ENCODE measurements at regions not wholly inside any gene's neighbourhood (a gene's known extent, or its start where the extent isn't known, plus 50 kb on each side); places are given as distances from the start of the nearest gene placed in this dataset.

- H3K79me1 ChIP-seq (replicated peaks; ENCODE audit: low read length, poor library complexity, severe bottlenecking) = no peaks in the 10 kb centered on the region
- H3K9me3 ChIP-seq (ENCODE audit: control insufficient read depth, low read length) = no peaks in the 10 kb centered on the region
- H3K4me2 ChIP-seq (ENCODE audit: low read length, poor library complexity, severe bottlenecking) = no peak overlapping the region
- H3K18ac ChIP-seq (ENCODE audit: low read depth in 1 of 2, low read length in 2 of 2) = no peak overlapping the region
- no peak overlapping the region for H3K27ac ChIP-seq (ENCODE audit: low read length, poor library complexity, severe bottlenecking)
- H2BK15ac ChIP-seq (ENCODE audit: low read depth, poor library complexity, severe bottlenecking) = no peak overlapping the region
- no peak for DNase-seq
- H3K23ac ChIP-seq (ENCODE audit: low read length in 2 of 2) = no peak overlapping the region
- no peak overlapping the region for H3K4ac ChIP-seq (ENCODE audit: low read depth in 1 of 2, low read length in 2 of 2)
- H4K91ac ChIP-seq (ENCODE audit: low read length) = no peak overlapping the region
- H3K36me3 ChIP-seq (ENCODE audit: control insufficient read depth in 1 of 2, insufficient read depth in 2 of 2, low read depth in 1 of 2, low read length in 2 of 2) = no peaks in the 10 kb centered on the region
- no peak overlapping the region for H2BK5ac ChIP-seq (ENCODE audit: low read depth, low read length, poor library complexity, severe bottlenecking)
- 88% methylated on average over 5 of the region's 7 CpGs for WGBS
- no peak overlapping the region for H2BK120ac ChIP-seq (ENCODE audit: low read depth, low read length)
- H3K14ac ChIP-seq (ENCODE audit: low read length in 2 of 2) = no peak overlapping the region
- no peak overlapping the region for H4K8ac ChIP-seq (ENCODE audit: low read length)
- no peaks in the 10 kb centered on the region for H3K4me1 ChIP-seq (ENCODE audit: control insufficient read depth, insufficient read depth, low read depth, low read length)
- no peak overlapping the region for H3K4me3 ChIP-seq (ENCODE audit: insufficient read depth in 1 of 2, low read depth in 1 of 2, low read length in 2 of 2)
- no peaks in the 10 kb centered on the region for H3K27me3 ChIP-seq (ENCODE audit: control insufficient read depth in 1 of 2, insufficient read depth in 1 of 2, low read length in 2 of 2)
- H2AFZ ChIP-seq (ENCODE audit: low read depth, low read length) = no peak overlapping the region
- H2AK5ac ChIP-seq (ENCODE audit: low read length, severe bottlenecking) = no peak overlapping the region
- no peak overlapping the region for H3K9ac ChIP-seq (ENCODE audit: low read length)
- no peak overlapping the region for H2BK12ac ChIP-seq (ENCODE audit: low read length in 2 of 2)
Measured at GRCh38 chr21:24353492-24353891, 1253.8 kb downstream of the MRPL39 start.

- no peaks in the 10 kb centered on the region for H3K9me3 ChIP-seq (ENCODE audit: control insufficient read depth, low read length)
- no peak overlapping the region for H3K9ac ChIP-seq (ENCODE audit: low read length)
- no peak overlapping the region for H2BK15ac ChIP-seq (ENCODE audit: low read depth, poor library complexity, severe bottlenecking)
- H3K79me1 ChIP-seq (replicated peaks; ENCODE audit: low read length, poor library complexity, severe bottlenecking) = no peaks in the 10 kb centered on the region
- no peak overlapping the region for H2AFZ ChIP-seq (ENCODE audit: low read depth, low read length)
- H3K27me3 ChIP-seq (ENCODE audit: control insufficient read depth in 1 of 2, insufficient read depth in 1 of 2, low read length in 2 of 2) = no peaks in the 10 kb centered on the region
- no peak overlapping the region for H2BK12ac ChIP-seq (ENCODE audit: low read length in 2 of 2)
- 69% methylated on average over 2 of the region's 2 CpGs for WGBS
- H3K4me2 ChIP-seq (ENCODE audit: low read length, poor library complexity, severe bottlenecking) = no peak overlapping the region
- H3K27ac ChIP-seq (ENCODE audit: low read length, poor library complexity, severe bottlenecking) = no peak overlapping the region
- DNase-seq = no peak
- no peak overlapping the region for H2BK5ac ChIP-seq (ENCODE audit: low read depth, low read length, poor library complexity, severe bottlenecking)
- H2BK120ac ChIP-seq (ENCODE audit: low read depth, low read length) = no peak overlapping the region
- H4K91ac ChIP-seq (ENCODE audit: low read length) = no peak overlapping the region
- H3K4me3 ChIP-seq (ENCODE audit: insufficient read depth in 1 of 2, low read depth in 1 of 2, low read length in 2 of 2) = no peak overlapping the region
- H3K4ac ChIP-seq (ENCODE audit: low read depth in 1 of 2, low read length in 2 of 2) = no peak overlapping the region
- no peak overlapping the region for H4K8ac ChIP-seq (ENCODE audit: low read length)
- no peak overlapping the region for H3K23ac ChIP-seq (ENCODE audit: low read length in 2 of 2)
- no peak overlapping the region for H2AK5ac ChIP-seq (ENCODE audit: low read length, severe bottlenecking)
- H3K36me3 ChIP-seq (ENCODE audit: control insufficient read depth in 1 of 2, insufficient read depth in 2 of 2, low read depth in 1 of 2, low read length in 2 of 2) = no peaks in the 10 kb centered on the region
- H3K4me1 ChIP-seq (ENCODE audit: control insufficient read depth, insufficient read depth, low read depth, low read length) = no peaks in the 10 kb centered on the region
- no peak overlapping the region for H3K14ac ChIP-seq (ENCODE audit: low read length in 2 of 2)
- no peak overlapping the region for H3K18ac ChIP-seq (ENCODE audit: low read depth in 1 of 2, low read length in 2 of 2)
Measured at GRCh38 chr21:24339406-24339805, 1267.9 kb downstream of the MRPL39 start.

GRCh38 chr21:24336491-24336890, 1270.8 kb downstream of the MRPL39 start:
- no peak overlapping the region for H2BK12ac ChIP-seq (ENCODE audit: low read length in 2 of 2)
- H2AFZ ChIP-seq (ENCODE audit: low read depth, low read length) = no peak overlapping the region
- no peak overlapping the region for H4K91ac ChIP-seq (ENCODE audit: low read length)
- H3K9me3 ChIP-seq (ENCODE audit: control insufficient read depth, low read length) = no peaks in the 10 kb centered on the region
- no peak overlapping the region for H3K4me3 ChIP-seq (ENCODE audit: insufficient read depth in 1 of 2, low read depth in 1 of 2, low read length in 2 of 2)
- no peak overlapping the region for H3K9ac ChIP-seq (ENCODE audit: low read length)
- H2BK120ac ChIP-seq (ENCODE audit: low read depth, low read length) = no peak overlapping the region
- H3K18ac ChIP-seq (ENCODE audit: low read depth in 1 of 2, low read length in 2 of 2) = no peak overlapping the region
- no peak overlapping the region for H2BK15ac ChIP-seq (ENCODE audit: low read depth, poor library complexity, severe bottlenecking)
- no peak overlapping the region for H3K27ac ChIP-seq (ENCODE audit: low read length, poor library complexity, severe bottlenecking)
- H3K79me1 ChIP-seq (replicated peaks; ENCODE audit: low read length, poor library complexity, severe bottlenecking) = no peaks in the 10 kb centered on the region
- H3K4ac ChIP-seq (ENCODE audit: low read depth in 1 of 2, low read length in 2 of 2) = no peak overlapping the region
- no peaks in the 10 kb centered on the region for H3K27me3 ChIP-seq (ENCODE audit: control insufficient read depth in 1 of 2, insufficient read depth in 1 of 2, low read length in 2 of 2)
- H3K14ac ChIP-seq (ENCODE audit: low read length in 2 of 2) = no peak overlapping the region
- H3K23ac ChIP-seq (ENCODE audit: low read length in 2 of 2) = no peak overlapping the region
- no peak overlapping the region for H2AK5ac ChIP-seq (ENCODE audit: low read length, severe bottlenecking)
- H2BK5ac ChIP-seq (ENCODE audit: low read depth, low read length, poor library complexity, severe bottlenecking) = no peak overlapping the region
- no peaks in the 10 kb centered on the region for H3K36me3 ChIP-seq (ENCODE audit: control insufficient read depth in 1 of 2, insufficient read depth in 2 of 2, low read depth in 1 of 2, low read length in 2 of 2)
- DNase-seq = no peak
- no peak overlapping the region for H3K4me2 ChIP-seq (ENCODE audit: low read length, poor library complexity, severe bottlenecking)
- no peak overlapping the region for H4K8ac ChIP-seq (ENCODE audit: low read length)
- no peaks in the 10 kb centered on the region for H3K4me1 ChIP-seq (ENCODE audit: control insufficient read depth, insufficient read depth, low read depth, low read length)
- 85% methylated on average over 6 of the region's 6 CpGs for WGBS

DNA sequence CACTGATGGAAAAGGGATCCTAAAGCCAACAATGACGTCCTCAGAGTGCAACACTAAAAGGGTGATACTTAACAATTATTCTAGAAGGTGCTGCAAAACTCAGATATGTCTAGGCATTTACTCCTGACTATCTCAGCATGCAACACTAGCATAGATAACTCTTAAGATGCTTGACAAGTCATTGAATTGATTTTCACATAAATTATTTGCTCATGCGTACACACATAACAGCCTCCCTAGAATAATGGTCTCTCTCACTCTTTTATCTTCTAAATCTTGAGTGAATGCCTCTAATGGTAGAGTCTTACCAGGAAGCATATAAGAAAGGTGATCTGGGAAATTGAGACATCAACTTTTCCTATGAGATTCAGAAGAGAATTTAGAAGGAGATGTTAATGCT, 1283.7 kb downstream of the MRPL39 start:
- Histone ChIP-seq H3K4ac (ENCODE audit: low read depth in 1 of 2, low read length in 2 of 2) (no peak overlapping the region), H2AK5ac (ENCODE audit: low read length, severe bottlenecking) (no peak overlapping the region), H3K4me2 (ENCODE audit: low read length, poor library complexity, severe bottlenecking) (no peak overlapping the region), H3K14ac (ENCODE audit: low read length in 2 of 2) (no peak overlapping the region), H3K23ac (ENCODE audit: low read length in 2 of 2) (no peak overlapping the region), H3K4me1 (ENCODE audit: control insufficient read depth, insufficient read depth, low read depth, low read length) (no peaks in the 10 kb centered on the region), H3K27ac (ENCODE audit: low read length, poor library complexity, severe bottlenecking) (no peak overlapping the region), H2BK5ac (ENCODE audit: low read depth, low read length, poor library complexity, severe bottlenecking) (no peak overlapping the region), H3K36me3 (ENCODE audit: control insufficient read depth in 1 of 2, insufficient read depth in 2 of 2, low read depth in 1 of 2, low read length in 2 of 2) (no peaks in the 10 kb centered on the region), H2BK15ac (ENCODE audit: low read depth, poor library complexity, severe bottlenecking) (no peak overlapping the region), H4K91ac (ENCODE audit: low read length) (no peak overlapping the region), H2BK12ac (ENCODE audit: low read length in 2 of 2) (no peak overlapping the region), H3K18ac (ENCODE audit: low read depth in 1 of 2, low read length in 2 of 2) (no peak overlapping the region), H3K9ac (ENCODE audit: low read length) (no peak overlapping the region), H2BK120ac (ENCODE audit: low read depth, low read length) (no peak overlapping the region), H3K9me3 (ENCODE audit: control insufficient read depth, low read length) (peaks cover 6% of the 10 kb centered on the region), H3K4me3 (ENCODE audit: insufficient read depth in 1 of 2, low read depth in 1 of 2, low read length in 2 of 2) (no peak overlapping the region), H3K27me3 (ENCODE audit: control insufficient read depth in 1 of 2, insufficient read depth in 1 of 2, low read length in 2 of 2) (no peaks in the 10 kb centered on the region), H3K79me1 (replicated peaks; ENCODE audit: low read length, poor library complexity, severe bottlenecking) (no peaks in the 10 kb centered on the region), H4K8ac (ENCODE audit: low read length) (no peak overlapping the region), H2AFZ (ENCODE audit: low read depth, low read length) (no peak overlapping the region)
- no peak for DNase-seq
- WGBS = 27% methylated on average over 1 of the region's 2 CpGs

All from mesenchymal stem cell (in vitro differentiated cells and primary cell).